ENCODE measurements at regions not wholly inside any gene's neighbourhood (a gene's known extent, or its start where the extent isn't known, plus 50 kb on each side); places are given as distances from the start of the nearest gene placed in this dataset.

DNA sequence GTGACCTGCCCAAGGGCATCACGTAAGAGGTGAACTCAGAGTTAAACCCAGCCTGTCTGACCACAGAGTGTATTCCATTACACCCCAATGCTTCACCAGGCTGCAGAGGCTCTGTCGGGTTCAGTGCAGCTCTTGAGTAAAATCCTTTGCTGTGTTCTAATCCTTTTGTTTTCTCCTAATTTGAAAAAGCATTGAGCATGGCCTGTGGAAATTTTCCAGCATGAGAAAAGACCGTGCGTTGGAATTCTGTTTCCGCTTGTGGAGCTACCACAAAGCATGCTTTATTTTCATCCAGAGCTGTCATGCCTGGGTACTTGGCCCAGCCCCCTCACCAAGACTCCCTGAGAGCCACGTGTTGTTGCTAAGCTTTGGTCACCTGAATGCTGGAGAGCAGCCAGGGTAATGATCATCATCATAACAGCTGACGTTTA lies 317.6 kb downstream of the PRDM2 start:
- TF ChIP-seq, protein P1, sequence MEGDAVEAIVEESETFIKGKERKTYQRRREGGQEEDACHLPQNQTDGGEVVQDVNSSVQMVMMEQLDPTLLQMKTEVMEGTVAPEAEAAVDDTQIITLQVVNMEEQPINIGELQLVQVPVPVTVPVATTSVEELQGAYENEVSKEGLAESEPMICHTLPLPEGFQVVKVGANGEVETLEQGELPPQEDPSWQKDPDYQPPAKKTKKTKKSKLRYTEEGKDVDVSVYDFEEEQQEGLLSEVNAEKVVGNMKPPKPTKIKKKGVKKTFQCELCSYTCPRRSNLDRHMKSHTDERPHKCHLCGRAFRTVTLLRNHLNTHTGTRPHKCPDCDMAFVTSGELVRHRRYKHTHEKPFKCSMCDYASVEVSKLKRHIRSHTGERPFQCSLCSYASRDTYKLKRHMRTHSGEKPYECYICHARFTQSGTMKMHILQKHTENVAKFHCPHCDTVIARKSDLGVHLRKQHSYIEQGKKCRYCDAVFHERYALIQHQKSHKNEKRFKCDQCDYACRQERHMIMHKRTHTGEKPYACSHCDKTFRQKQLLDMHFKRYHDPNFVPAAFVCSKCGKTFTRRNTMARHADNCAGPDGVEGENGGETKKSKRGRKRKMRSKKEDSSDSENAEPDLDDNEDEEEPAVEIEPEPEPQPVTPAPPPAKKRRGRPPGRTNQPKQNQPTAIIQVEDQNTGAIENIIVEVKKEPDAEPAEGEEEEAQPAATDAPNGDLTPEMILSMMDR (conservative IDR thresholded peaks at IDR 0.05): no peak
- TF ChIP-seq EZH2 (IDR thresholded peaks at IDR 0.05; ENCODE audit: low read depth): no peak

Data from PC-9 (cell line).